22Rv1 (cell line): ENCODE measurements at regions not wholly inside any gene's neighbourhood (a gene's known extent, or its start where the extent isn't known, plus 50 kb on each side); places are given as distances from the start of the nearest gene placed in this dataset.

Experiments
- CTCF ChIP-seq: fragments of 450-650 bp; IDR thresholded peaks from 2 replicates; pipeline ENCODE4 v1.5.1; 2017; ENCODE audit warnings: mild to moderate bottlenecking
- ZFX ChIP-seq: fragments of 450-650 bp; IDR thresholded peaks from 2 replicates; pipeline ENCODE4 v1.6.1; 2017; ENCODE audit warnings: antibody characterized with exemption, borderline replicate concordance

GRCh38 chrY:16653971-16654370 is 1226.0 kb downstream of the CDY2B start:
- TF ChIP-seq CTCF (no peak), ZFX (no peak)
